H1 (cell line): ENCODE measurements at regions not wholly inside any gene's neighbourhood (a gene's known extent, or its start where the extent isn't known, plus 50 kb on each side); places are given as distances from the start of the nearest gene placed in this dataset.

Source experiments
- CEBPB ChIP-seq: IDR thresholded peaks from 2 replicates; pipeline ENCODE4 v1.6.1; 2012; ENCODE audit warnings: low read depth, low read length
- EP300 ChIP-seq, 2 experiments: IDR thresholded peaks; 1 replicate in 1 of 2; 2 replicates in 1 of 2; pipeline ENCODE4 v1.6.1; 2011 to 2012; ENCODE audit warnings: low read depth in 2 of 2, low read length in 2 of 2, mild to moderate bottlenecking in 2 of 2, borderline replicate concordance in 1 of 2, inconsistent platforms in 1 of 2, moderate library complexity in 1 of 2
- EZH2 ChIP-seq: fragments of 200-600 bp; sonication (generic); IDR thresholded peaks from 2 replicates; pipeline ENCODE4 v1.7.1; 2012; ENCODE audit warnings: low read depth, mild to moderate bottlenecking, moderate library complexity, low read length, inconsistent platforms; ENCODE audit not compliant: severe bottlenecking
- MAX ChIP-seq: IDR thresholded peaks from 2 replicates; pipeline ENCODE4 v1.6.1; 2012; ENCODE audit warnings: inconsistent platforms
- NRF1 ChIP-seq: IDR thresholded peaks from 2 replicates; pipeline ENCODE4 v1.6.1; 2011; ENCODE audit warnings: mild to moderate bottlenecking, low read depth, low read length, improper control_type of control experiment

- TF ChIP-seq EZH2 (no peak), CEBPB (no peak), EP300 (IDR thresholded peaks at IDR 0.05; ENCODE audit: borderline replicate concordance in 1 of 2, low read depth in 2 of 2, low read length in 2 of 2) (no peak), MAX (no peak), NRF1 (no peak)
These were observed 289.4 kb downstream of the CTTN start for GRCh38 chr11:70687716-70688115.
